COLO829 (cell line): ENCODE measurements at regions not wholly inside any gene's neighbourhood (a gene's known extent, or its start where the extent isn't known, plus 50 kb on each side); places are given as distances from the start of the nearest gene placed in this dataset.

ENCODE experiments used
- DNase-seq: peaks from one replicate; pipeline ENCODE4 v3.0.0; 2012; ENCODE audit warnings: low spot score

GRCh38 chr6:109295109-109295773 lies 87.0 kb downstream of the CD164 start:
- no peak for DNase-seq

- DNase-seq = no peak
These were observed 89.2 kb downstream of the CD164 start for GRCh38 chr6:109292983-109293586.

GRCh38 chr6:109292420-109292819 lies 89.8 kb downstream of the CD164 start:
- DNase-seq = no peak

- no peak for DNase-seq
These were observed 90.4 kb downstream of the CD164 start for GRCh38 chr6:109291902-109292301.

- DNase-seq = no peak
These were observed 91.9 kb downstream of the CD164 start for GRCh38 chr6:109290143-109290931.

GRCh38 chr6:109285366-109285765 lies 96.9 kb downstream of the CD164 start:
- no peak for DNase-seq

- DNase-seq = no peak
These were observed 97.6 kb downstream of the CD164 start for GRCh38 chr6:109284675-109285074.

GRCh38 chr6:109282756-109283155 lies 99.5 kb downstream of the CD164 start:
- no peak for DNase-seq

GRCh38 chr6:109279628-109280027 lies 102.6 kb downstream of the CD164 start:
- DNase-seq = no peak

- no peak for DNase-seq
These were observed 110.6 kb downstream of the CD164 start for GRCh38 chr6:109271622-109272021.

GRCh38 chr6:109269953-109270517 lies 112.2 kb downstream of the CD164 start:
- no peak for DNase-seq

- no peak for DNase-seq
These were observed 113.2 kb downstream of the CD164 start for GRCh38 chr6:109269057-109269456.

GRCh38 chr6:109265530-109265929 lies 116.7 kb downstream of the CD164 start:
- DNase-seq = no peak

- no peak for DNase-seq
These were observed 118.2 kb downstream of the CD164 start for GRCh38 chr6:109263873-109264700.

- DNase-seq = no peak
These were observed 120.0 kb downstream of the CD164 start for GRCh38 chr6:109262261-109262660.

GRCh38 chr6:109261811-109262210 lies 120.5 kb downstream of the CD164 start:
- no peak for DNase-seq

- DNase-seq = no peak
These were observed 121.6 kb downstream of the CD164 start for GRCh38 chr6:109260701-109261100.

GRCh38 chr6:109260126-109260525 lies 122.1 kb downstream of the CD164 start:
- no peak for DNase-seq

GRCh38 chr6:109258129-109258528 lies 124.1 kb downstream of the CD164 start:
- DNase-seq = no peak

GRCh38 chr6:109257494-109257893 lies 124.8 kb downstream of the CD164 start:
- no peak for DNase-seq

- DNase-seq = no peak
These were observed 126.2 kb downstream of the CD164 start for GRCh38 chr6:109255946-109256640.
